Hepatocyte (in vitro differentiated cells): ENCODE measurements at regions not wholly inside any gene's neighbourhood (a gene's known extent, or its start where the extent isn't known, plus 50 kb on each side); places are given as distances from the start of the nearest gene placed in this dataset.
A peak's percentile ranks its signal among the peaks of the same experiment; 100 is the strongest.

Source experiments
- DNase-seq: peaks from one replicate; pipeline ENCODE4 v3.0.0-alpha.2; 2016; ENCODE audit warnings: low spot score
- H2AFZ ChIP-seq: fragments of 200-600 bp; sonication (generic); 2 replicates; pipeline ENCODE4 v1.6.0; 2016; ENCODE audit warnings: antibody characterized with exemption, mild to moderate bottlenecking
- H3K27ac ChIP-seq: fragments of 200-600 bp; sonication (generic); 2 replicates; pipeline ENCODE4 v1.5.1; 2016; ENCODE audit warnings: mild to moderate bottlenecking
- H3K27me3 ChIP-seq: fragments of 200-600 bp; sonication (generic); 2 replicates; pipeline ENCODE4 v1.6.1; 2016
- H3K36me3 ChIP-seq: fragments of 200-600 bp; sonication (generic); replicated peaks from 2 replicates; pipeline ENCODE4 v1.5.1; 2016; ENCODE audit warnings: low read depth; ENCODE audit not compliant: insufficient read depth
- H3K4me1 ChIP-seq: fragments of 200-600 bp; sonication (generic); 2 replicates; pipeline ENCODE4 v1.5.1; 2016; ENCODE audit warnings: mild to moderate bottlenecking, moderate library complexity; ENCODE audit not compliant: insufficient read depth
- H3K4me2 ChIP-seq: fragments of 200-600 bp; sonication (generic); 2 replicates; pipeline ENCODE4 v1.6.0; 2016
- H3K4me3 ChIP-seq: fragments of 200-600 bp; sonication (generic); 2 replicates; pipeline ENCODE4 v1.5.1; 2016; ENCODE audit warnings: mild to moderate bottlenecking
- H3K79me2 ChIP-seq: fragments of 200-600 bp; sonication (generic); 2 replicates; pipeline ENCODE4 v1.6.0; 2017; ENCODE audit warnings: mild to moderate bottlenecking
- H3K9me2 ChIP-seq: fragments of 200-600 bp; sonication (generic); replicated peaks from 2 replicates; pipeline ENCODE4 v1.6.0; 2017; ENCODE audit warnings: mild to moderate bottlenecking; ENCODE audit not compliant: insufficient read depth
- H3K9me3 ChIP-seq: fragments of 200-600 bp; sonication (generic); 2 replicates; pipeline ENCODE4 v1.5.1; 2016; ENCODE audit warnings: low read depth, mild to moderate bottlenecking
- H4K20me1 ChIP-seq: fragments of 200-600 bp; sonication (generic); 2 replicates; pipeline ENCODE4 v1.6.0; 2016; ENCODE audit warnings: mild to moderate bottlenecking; ENCODE audit not compliant: insufficient read depth, poor library complexity, severe bottlenecking
- EZH2 ChIP-seq: fragments of 200-600 bp; sonication (generic); IDR thresholded peaks from 2 replicates; pipeline ENCODE4 v1.6.1; 2016; ENCODE audit warnings: antibody characterized with exemption, mild to moderate bottlenecking, borderline replicate concordance
- EZH2phosphoT487 ChIP-seq: fragments of 200-600 bp; sonication (generic); IDR thresholded peaks from one replicate; pipeline ENCODE4 v1.6.1; 2018; ENCODE audit warnings: antibody characterized with exemption, mild to moderate bottlenecking, low read depth, moderate library complexity; ENCODE audit not compliant: unreplicated experiment, severe bottlenecking
- WGBS: methylation state at CpG from one replicate; pipeline ENCODE4 v1.1.6; 2016; ENCODE audit warnings: low lambda C conversion rate; ENCODE audit errors: missing lambda C conversion rate; 5-methylcytosine and 5-hydroxymethylcytosine counted together
- TF ChIP-seq, protein P1 (sequence below): fragments of 200-600 bp; sonication (generic); IDR thresholded peaks from 2 replicates; pipeline ENCODE4 v1.5.1; 2016; ENCODE audit warnings: antibody characterized with exemption, mild to moderate bottlenecking; ENCODE audit not compliant: poor library complexity

DNA sequence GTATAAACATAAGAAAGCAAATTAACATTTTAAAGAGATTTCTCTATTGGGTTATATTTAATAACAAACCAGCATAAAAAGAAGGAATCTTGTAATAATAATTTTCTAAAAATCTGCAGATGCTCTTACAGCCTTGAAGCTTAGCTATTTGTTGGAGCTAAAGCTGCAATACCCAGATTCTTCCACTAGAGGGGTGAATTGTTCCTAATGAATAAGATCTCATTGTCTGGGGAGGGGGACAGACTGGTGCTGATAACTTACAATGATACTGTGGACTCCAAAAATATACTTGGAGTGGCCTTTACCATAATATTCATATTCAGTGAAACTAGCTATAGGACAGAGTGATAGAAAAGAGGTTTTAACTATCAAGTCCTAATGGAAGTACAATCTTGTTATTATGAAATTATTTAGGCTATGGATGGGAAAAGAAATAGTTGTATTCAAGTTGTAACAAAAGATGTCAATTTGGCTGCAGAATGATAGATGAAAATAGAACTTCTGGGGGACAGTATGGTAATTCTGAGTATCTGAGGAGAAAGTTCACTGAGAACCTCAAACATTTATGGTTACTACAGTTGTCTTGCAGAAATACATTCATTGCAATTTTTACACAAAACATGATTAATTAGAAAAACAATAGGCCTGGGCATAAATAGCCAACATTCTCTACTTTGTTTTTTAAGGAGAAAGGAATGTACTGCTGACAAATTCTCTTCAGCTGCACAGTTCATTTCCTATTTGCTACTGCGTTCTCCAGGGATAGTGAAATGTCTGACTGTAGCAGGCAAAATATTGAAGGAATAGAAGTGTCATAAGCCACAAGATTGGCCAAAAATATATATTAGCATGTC lies 443.3 kb downstream of the GBA3 start:
- WGBS: 79% methylated on average over 1 of the region's 1 CpG
- H3K4me1 ChIP-seq: no peaks in the 10 kb centered on the region
- no peaks in the 10 kb centered on the region for H4K20me1 ChIP-seq
- H3K79me2 ChIP-seq: no peaks in the 10 kb centered on the region
- H3K36me3 ChIP-seq: no peaks in the 10 kb centered on the region
- no peak overlapping the region for H3K27ac ChIP-seq
- no peaks in the 10 kb centered on the region for H3K9me2 ChIP-seq
- no peak overlapping the region for H3K4me2 ChIP-seq
- no peak overlapping the region for H3K4me3 ChIP-seq
- TF ChIP-seq, protein P1, sequence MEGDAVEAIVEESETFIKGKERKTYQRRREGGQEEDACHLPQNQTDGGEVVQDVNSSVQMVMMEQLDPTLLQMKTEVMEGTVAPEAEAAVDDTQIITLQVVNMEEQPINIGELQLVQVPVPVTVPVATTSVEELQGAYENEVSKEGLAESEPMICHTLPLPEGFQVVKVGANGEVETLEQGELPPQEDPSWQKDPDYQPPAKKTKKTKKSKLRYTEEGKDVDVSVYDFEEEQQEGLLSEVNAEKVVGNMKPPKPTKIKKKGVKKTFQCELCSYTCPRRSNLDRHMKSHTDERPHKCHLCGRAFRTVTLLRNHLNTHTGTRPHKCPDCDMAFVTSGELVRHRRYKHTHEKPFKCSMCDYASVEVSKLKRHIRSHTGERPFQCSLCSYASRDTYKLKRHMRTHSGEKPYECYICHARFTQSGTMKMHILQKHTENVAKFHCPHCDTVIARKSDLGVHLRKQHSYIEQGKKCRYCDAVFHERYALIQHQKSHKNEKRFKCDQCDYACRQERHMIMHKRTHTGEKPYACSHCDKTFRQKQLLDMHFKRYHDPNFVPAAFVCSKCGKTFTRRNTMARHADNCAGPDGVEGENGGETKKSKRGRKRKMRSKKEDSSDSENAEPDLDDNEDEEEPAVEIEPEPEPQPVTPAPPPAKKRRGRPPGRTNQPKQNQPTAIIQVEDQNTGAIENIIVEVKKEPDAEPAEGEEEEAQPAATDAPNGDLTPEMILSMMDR: peak; percentile 85
- no peak for TF ChIP-seq EZH2phosphoT487
- no peaks in the 10 kb centered on the region for H3K27me3 ChIP-seq
- H3K9me3 ChIP-seq: no peaks in the 10 kb centered on the region
- H2AFZ ChIP-seq: no peak overlapping the region
- DNase-seq: peak; percentile 71

DNA sequence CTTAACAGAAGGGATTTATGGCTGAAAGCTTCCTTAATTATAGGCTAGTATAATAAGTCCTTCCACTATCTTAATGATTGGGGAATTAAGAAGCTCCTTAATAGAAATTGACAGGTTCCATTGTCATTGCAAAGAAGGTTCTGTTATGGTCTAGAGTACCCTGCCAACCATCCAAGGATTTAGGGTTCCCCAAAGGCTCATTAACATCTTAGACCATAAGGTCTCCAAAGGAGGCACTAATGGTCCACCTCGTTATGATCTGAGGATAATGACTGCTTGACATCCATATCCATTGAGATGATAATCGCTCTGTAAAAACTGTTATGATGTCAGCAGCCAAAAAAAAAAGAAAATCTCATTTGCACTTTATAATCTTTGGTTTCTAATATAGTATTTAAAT lies 441.6 kb downstream of the GBA3 start:
- 75% methylated on average over 2 of the region's 2 CpGs for WGBS

DNA sequence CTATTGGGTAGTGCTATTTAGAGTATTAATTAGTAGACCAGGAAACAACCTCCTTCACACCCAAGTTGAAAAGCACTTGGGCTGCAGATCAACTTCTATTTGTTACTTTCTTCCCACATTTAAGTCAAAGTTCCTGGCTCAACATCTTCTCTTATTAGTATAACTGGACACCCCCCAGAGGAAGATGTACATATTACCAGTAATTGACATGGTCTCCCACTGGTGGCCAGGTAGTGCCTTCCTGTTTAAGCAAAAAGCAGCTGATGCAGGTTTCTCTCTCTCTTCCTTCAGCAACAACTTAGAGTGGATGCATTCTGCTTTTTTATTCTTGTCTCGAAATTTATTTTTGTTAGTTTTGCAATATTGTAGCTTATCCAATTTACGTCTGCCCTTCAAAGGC lies 438.1 kb downstream of the GBA3 start:
- no peaks in the 10 kb centered on the region for H3K9me3 ChIP-seq
- H3K27ac ChIP-seq: no peak overlapping the region
- no peak overlapping the region for H3K4me2 ChIP-seq
- H3K27me3 ChIP-seq: no peaks in the 10 kb centered on the region
- TF ChIP-seq EZH2: no peak
- TF ChIP-seq, protein P1: no peak
- TF ChIP-seq EZH2phosphoT487: no peak
- no peak overlapping the region for H3K4me3 ChIP-seq
- H2AFZ ChIP-seq: no peak overlapping the region
- H3K9me2 ChIP-seq: no peaks in the 10 kb centered on the region
- no peak for DNase-seq
- no peaks in the 10 kb centered on the region for H3K79me2 ChIP-seq
- no peaks in the 10 kb centered on the region for H3K4me1 ChIP-seq
- H3K36me3 ChIP-seq: no peaks in the 10 kb centered on the region
- WGBS: 93% methylated on average over 2 of the region's 2 CpGs
- no peaks in the 10 kb centered on the region for H4K20me1 ChIP-seq

More for the DNA sequence above, 441.6 kb downstream of the GBA3 start:
- no peak overlapping the region for H2AFZ ChIP-seq
- no peaks in the 10 kb centered on the region for H3K9me2 ChIP-seq
- TF ChIP-seq EZH2 (no peak), EZH2phosphoT487 (no peak)
- TF ChIP-seq, protein P1: no peak
- H3K79me2 ChIP-seq: no peaks in the 10 kb centered on the region
- DNase-seq: no peak
- no peaks in the 10 kb centered on the region for H4K20me1 ChIP-seq
- H3K9me3 ChIP-seq: no peaks in the 10 kb centered on the region
- no peak overlapping the region for H3K4me2 ChIP-seq
- no peaks in the 10 kb centered on the region for H3K27me3 ChIP-seq
- H3K4me3 ChIP-seq: no peak overlapping the region
- H3K36me3 ChIP-seq: no peaks in the 10 kb centered on the region
- no peak overlapping the region for H3K27ac ChIP-seq
- H3K4me1 ChIP-seq: no peaks in the 10 kb centered on the region

DNA sequence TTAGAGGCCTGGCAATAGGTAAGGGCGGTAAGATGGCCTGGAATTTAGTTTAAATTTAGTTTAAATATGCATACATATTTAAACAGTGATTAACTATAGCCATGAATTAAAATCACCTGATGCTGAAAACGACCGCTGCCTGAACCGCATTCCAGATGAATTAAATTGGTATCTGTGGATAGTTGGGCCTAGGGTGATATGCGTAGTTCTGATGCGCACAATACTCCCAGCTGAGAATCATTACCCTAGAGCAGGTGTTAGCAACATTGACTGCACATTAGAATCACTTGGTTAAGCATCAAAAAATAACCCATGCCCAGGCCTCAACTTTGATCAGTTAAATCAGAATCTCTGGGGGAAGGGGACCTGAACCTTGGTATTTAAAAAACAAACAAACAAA lies 432.4 kb downstream of the GBA3 start:
- no peaks in the 10 kb centered on the region for H3K36me3 ChIP-seq

More for the DNA sequence above, 432.4 kb downstream of the GBA3 start:
- no peak for DNase-seq
- no peaks in the 10 kb centered on the region for H3K9me3 ChIP-seq
- TF ChIP-seq, protein P1: no peak
- TF ChIP-seq EZH2phosphoT487: no peak
- TF ChIP-seq EZH2: no peak
- no peaks in the 10 kb centered on the region for H4K20me1 ChIP-seq
- H3K27ac ChIP-seq: no peak overlapping the region
- H3K79me2 ChIP-seq: no peaks in the 10 kb centered on the region
- 95% methylated on average over 6 of the region's 6 CpGs for WGBS
- H3K9me2 ChIP-seq: no peaks in the 10 kb centered on the region
- no peaks in the 10 kb centered on the region for H3K4me1 ChIP-seq
- H3K4me2 ChIP-seq: no peak overlapping the region
- no peak overlapping the region for H2AFZ ChIP-seq
- H3K4me3 ChIP-seq: no peak overlapping the region
- no peaks in the 10 kb centered on the region for H3K27me3 ChIP-seq
